Gastrocnemius medialis (tissue), 4 donors: ENCODE measurements at regions not wholly inside any gene's neighbourhood (a gene's known extent, or its start where the extent isn't known, plus 50 kb on each side); places are given as distances from the start of the nearest gene placed in this dataset.
"Not testable (repeated sequence)": the region's sequence is repeated elsewhere in the genome, so short reads cannot be mapped to it uniquely, and the experiment has no call there.

Experiments
- ATAC-seq, 2 donors: fragments of 150-250 bp; one replicate each; pipeline ENCODE4 v1.9.1; 2016
- DNase-seq, 2 donors: peaks; one replicate each; pipeline ENCODE4 v3.0.0-alpha.2; 2019
- H3K27ac ChIP-seq, 4 donors: fragments of 200-600 bp; sonication (generic); 1 replicate in 1 of 4; 2 replicates in 3 of 4; pipeline ENCODE4 v1.5.1; 2016 to 2018; ENCODE audit warnings: mild to moderate bottlenecking in 2 of 4, moderate library complexity in 1 of 4
- H3K27me3 ChIP-seq, 3 donors: fragments of 200-600 bp; sonication (generic) in 2 of 3; 1 replicate in 1 of 3; 2 replicates in 2 of 3; pipeline versions ENCODE4 v1.5.1 to v1.6.0; 2016 to 2019; ENCODE audit warnings: mild to moderate bottlenecking in 1 of 3, moderate library complexity in 1 of 3
- H3K36me3 ChIP-seq, 2 donors: fragments of 200-600 bp; sonication (generic) in 1 of 2; one replicate each; pipeline ENCODE4 v1.5.1; 2017 to 2018
- H3K4me1 ChIP-seq, 2 donors: fragments of 200-600 bp; sonication (generic) in 1 of 2; one replicate each; pipeline ENCODE4 v1.5.1; 2016 to 2017; ENCODE audit warnings: mild to moderate bottlenecking in 2 of 2
- H3K4me3 ChIP-seq, 4 donors: fragments of 200-600 bp; sonication (generic) in 3 of 4; 1 replicate in 1 of 4; 2 replicates in 3 of 4; pipeline ENCODE4 v1.5.1; 2016 to 2019; ENCODE audit warnings: mild to moderate bottlenecking in 2 of 4
- H3K9me3 ChIP-seq, 3 donors: fragments of 200-600 bp; sonication (generic) in 2 of 3; 1 replicate in 1 of 3; 2 replicates in 2 of 3; pipeline ENCODE4 v1.5.1; 2016 to 2019
- CTCF ChIP-seq, 5 experiments: fragments of 450-650 bp in 3 of 5; fragments of 200-600 bp in 2 of 5; sonication (generic) in 2 of 5; IDR thresholded peaks in 4 of 5; conservative IDR thresholded peaks in 1 of 5; 1 replicate in 4 of 5; 2 replicates in 1 of 5; pipeline ENCODE4 v1.5.1; 2016 to 2019; ENCODE audit warnings: antibody characterized with exemption in 5 of 5, mild to moderate bottlenecking in 3 of 5, moderate library complexity in 3 of 5
- POLR2A ChIP-seq, 2 donors: fragments of 450-650 bp; IDR thresholded peaks; one replicate each; pipeline ENCODE4 v1.6.1; 2017; ENCODE audit warnings: antibody characterized with exemption in 2 of 2, mild to moderate bottlenecking in 2 of 2, moderate library complexity in 2 of 2
- in situ Hi-C, 4 donors: fragments of 200-750 bp; cut with MboI; loops; one replicate each; pipeline versions ENCODE4 v1.15.0 to v1.8.0; 2017; ENCODE audit warnings: low sequenced_read_pairs in 4 of 4
- intact Hi-C: fragments of 100-400 bp; cut with DNase I; formaldehyde crosslinking; loops from one replicate; pipeline ENCODE4 v1.15.1; 2023; ENCODE audit warnings: low total_unique reads

DNA sequence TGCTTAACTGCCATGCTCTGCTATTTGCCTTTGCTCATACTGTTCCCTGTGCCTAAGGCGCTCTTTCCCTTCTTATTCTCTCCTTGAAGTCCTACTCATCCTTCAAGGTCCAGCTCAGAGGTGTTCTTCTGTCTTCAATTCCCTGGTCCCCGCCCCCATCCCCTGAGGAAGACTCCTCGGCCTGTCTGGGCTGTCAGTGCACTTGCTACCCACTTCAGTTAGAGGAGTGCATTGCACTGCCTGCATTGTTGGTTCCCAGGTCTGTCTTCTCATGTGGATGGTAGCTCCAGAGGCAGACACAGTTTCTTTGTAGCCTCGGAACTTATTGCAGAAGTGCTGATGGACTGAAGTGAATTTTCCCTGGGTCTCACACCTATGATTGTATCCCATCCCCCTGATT, 194.0 kb downstream of the C1orf94 start:
- DNase-seq: no peak
- ATAC-seq: no peak
- Histone ChIP-seq H3K36me3 (no peaks in the 10 kb centered on the region), H3K4me3 (no peak overlapping the region), H3K27me3 (no peaks in the 10 kb centered on the region), H3K9me3 (no peaks in the 10 kb centered on the region), H3K27ac (no peak overlapping the region), H3K4me1 (no peaks in the 10 kb centered on the region)
- in situ Hi-C loops (no loop called here), intact Hi-C loops (no loop called here)
- no peak for TF ChIP-seq CTCF (IDR thresholded peaks at IDR 0.05 in 4 of 5, conservative IDR thresholded peaks at IDR 0.05 in 1 of 5)
- TF ChIP-seq POLR2A (IDR thresholded peaks at IDR 0.05): no peak

DNA sequence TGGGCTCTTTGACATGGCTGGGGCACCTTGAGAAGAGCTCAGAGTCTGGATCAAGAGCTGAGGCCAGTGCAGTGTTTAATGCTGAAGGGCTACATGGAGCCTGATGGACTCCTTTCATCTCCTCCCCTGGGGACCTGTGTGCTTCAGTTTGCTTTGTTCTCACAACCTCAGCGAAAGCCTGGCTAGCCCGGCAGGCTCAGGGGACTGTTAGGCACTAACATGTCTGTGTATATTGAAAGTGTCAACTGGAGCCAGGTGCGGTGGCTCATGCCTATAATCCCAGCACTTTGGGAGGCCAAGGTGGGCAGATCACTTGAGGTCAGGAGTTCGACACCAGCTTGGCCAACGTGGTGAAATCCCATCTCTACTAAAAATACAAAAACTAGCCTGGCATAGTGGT, 194.5 kb downstream of the C1orf94 start:
- intact Hi-C loops, H3K9me3 ChIP-seq, in situ Hi-C loops, H3K4me3 ChIP-seq, H3K36me3 ChIP-seq, H3K27me3 ChIP-seq, DNase-seq, H3K27ac ChIP-seq, ATAC-seq, H3K4me1 ChIP-seq: not testable (repeated sequence)

GRCh38 chr1:34371829-34372532, 195.3 kb downstream of the C1orf94 start:
- ATAC-seq: no peak
- TF ChIP-seq CTCF (IDR thresholded peaks at IDR 0.05 in 4 of 5, conservative IDR thresholded peaks at IDR 0.05 in 1 of 5) (no peak), POLR2A (IDR thresholded peaks at IDR 0.05) (no peak)
- H3K36me3 ChIP-seq: no peaks in the 10 kb centered on the region
- no peak for DNase-seq
- H3K9me3 ChIP-seq: no peaks in the 10 kb centered on the region
- no peaks in the 10 kb centered on the region for H3K27me3 ChIP-seq
- no peak overlapping the region for H3K27ac ChIP-seq
- in situ Hi-C loops (no loop called here), intact Hi-C loops (no loop called here)
- H3K4me3 ChIP-seq: no peak overlapping the region
- H3K4me1 ChIP-seq: no peaks in the 10 kb centered on the region

DNA sequence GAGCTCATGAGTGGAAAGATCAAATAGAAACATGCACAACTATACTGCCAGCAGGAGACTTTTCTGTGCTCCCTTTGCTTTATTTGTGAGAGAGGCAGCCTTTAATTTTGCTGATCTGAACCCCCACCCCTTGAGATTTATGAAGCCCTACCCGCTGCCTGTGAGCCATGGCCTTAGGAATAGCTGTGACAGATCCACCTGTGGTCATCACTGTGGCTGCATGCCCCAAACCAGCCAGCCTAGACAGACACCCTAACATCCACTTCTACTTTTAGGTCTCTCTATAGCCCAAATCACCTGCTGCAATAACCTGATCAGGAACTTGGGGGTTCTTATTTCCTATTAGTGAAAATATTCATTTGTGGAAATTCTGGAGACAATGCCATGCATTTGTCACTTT, 196.2 kb downstream of the C1orf94 start:
- DNase-seq (no peak), ATAC-seq (no peak)
- Histone ChIP-seq H3K27me3 (peaks cover 0 to 5% (median 0%) of the 10 kb centered on the region in 3 donors), H3K4me1 (no peaks in the 10 kb centered on the region), H3K9me3 (no peaks in the 10 kb centered on the region), H3K36me3 (no peaks in the 10 kb centered on the region), H3K27ac (no peak overlapping the region), H3K4me3 (no peak overlapping the region)
- intact Hi-C loops (no loop called here), in situ Hi-C loops (no loop called here)
- TF ChIP-seq CTCF (IDR thresholded peaks at IDR 0.05 in 4 of 5, conservative IDR thresholded peaks at IDR 0.05 in 1 of 5): no peak
- TF ChIP-seq POLR2A (IDR thresholded peaks at IDR 0.05): no peak

DNA sequence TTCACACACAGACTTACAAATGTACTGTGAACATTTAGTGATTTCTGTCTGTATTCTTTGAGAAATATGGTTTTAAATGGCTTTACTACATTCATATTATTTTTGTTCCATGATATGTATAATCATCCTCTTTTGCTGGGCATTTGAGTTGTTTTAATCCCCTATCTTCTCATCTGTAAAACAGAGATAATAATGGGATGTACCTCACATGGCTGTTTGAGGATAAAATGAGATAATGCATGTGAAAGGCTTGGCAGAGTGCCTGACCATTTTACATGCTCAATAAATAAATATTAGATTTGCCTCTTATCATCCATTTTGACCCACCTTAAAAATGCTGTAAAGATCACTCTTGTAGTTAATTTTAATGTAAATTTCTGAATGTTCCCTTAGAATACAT, 197.2 kb downstream of the C1orf94 start:
- Histone ChIP-seq H3K27me3 (peaks cover 0 to 11% (median 0%) of the 10 kb centered on the region in 3 donors), H3K27ac (no peak overlapping the region), H3K9me3 (no peaks in the 10 kb centered on the region), H3K36me3 (no peaks in the 10 kb centered on the region), H3K4me1 (no peaks in the 10 kb centered on the region), H3K4me3 (no peak overlapping the region)
- ATAC-seq: no peak
- no peak for DNase-seq
- in situ Hi-C loops: no loop called here
- TF ChIP-seq CTCF (IDR thresholded peaks at IDR 0.05 in 4 of 5, conservative IDR thresholded peaks at IDR 0.05 in 1 of 5) (no peak), POLR2A (IDR thresholded peaks at IDR 0.05) (no peak)
- intact Hi-C loops: no loop called here
